ENCODE measurements at regions not wholly inside any gene's neighbourhood (a gene's known extent, or its start where the extent isn't known, plus 50 kb on each side); places are given as distances from the start of the nearest gene placed in this dataset.

DNA sequence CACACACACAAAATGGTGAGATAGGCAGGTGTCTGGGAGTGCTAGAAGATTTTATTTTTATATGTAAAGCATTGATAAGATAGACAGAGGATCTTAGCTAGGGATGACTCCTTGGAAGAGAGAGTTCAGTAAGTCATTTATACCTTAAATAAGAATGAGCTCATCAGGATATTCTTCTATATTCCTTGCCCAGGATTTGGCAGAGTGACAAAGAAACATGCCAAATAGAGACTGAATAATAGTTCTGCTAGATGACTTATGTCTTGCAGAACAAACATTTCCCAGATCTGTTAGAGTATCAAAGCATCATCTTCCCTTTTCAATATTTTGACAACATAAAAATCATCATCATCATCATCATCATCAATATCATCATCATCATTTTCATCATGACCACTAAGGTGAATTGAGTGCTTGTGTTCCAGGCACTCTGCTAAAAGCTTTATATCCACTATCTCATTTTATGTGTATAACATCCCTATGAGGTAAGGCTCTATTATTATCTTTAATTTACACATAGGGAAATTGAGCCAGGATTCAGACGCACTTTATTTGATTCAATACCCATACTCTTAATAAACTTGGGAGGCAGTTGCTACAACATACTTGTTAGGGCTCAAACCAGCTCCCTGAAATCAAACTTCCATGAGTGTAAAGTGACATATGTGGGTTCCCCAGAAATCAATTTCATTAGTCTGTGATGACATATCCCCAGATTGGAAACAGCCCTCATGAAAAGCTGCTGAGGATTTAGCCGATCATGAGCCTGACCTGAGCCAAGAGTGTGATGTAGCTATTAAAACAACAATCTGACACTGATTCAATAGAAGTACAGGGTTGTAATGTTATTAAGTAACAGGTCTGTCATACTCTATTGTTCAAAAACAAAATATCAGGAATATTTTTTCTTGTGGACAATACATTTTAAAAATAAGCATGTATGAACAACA, 176.3 kb upstream of the SEMA6A start:
- TF ChIP-seq, protein P1, sequence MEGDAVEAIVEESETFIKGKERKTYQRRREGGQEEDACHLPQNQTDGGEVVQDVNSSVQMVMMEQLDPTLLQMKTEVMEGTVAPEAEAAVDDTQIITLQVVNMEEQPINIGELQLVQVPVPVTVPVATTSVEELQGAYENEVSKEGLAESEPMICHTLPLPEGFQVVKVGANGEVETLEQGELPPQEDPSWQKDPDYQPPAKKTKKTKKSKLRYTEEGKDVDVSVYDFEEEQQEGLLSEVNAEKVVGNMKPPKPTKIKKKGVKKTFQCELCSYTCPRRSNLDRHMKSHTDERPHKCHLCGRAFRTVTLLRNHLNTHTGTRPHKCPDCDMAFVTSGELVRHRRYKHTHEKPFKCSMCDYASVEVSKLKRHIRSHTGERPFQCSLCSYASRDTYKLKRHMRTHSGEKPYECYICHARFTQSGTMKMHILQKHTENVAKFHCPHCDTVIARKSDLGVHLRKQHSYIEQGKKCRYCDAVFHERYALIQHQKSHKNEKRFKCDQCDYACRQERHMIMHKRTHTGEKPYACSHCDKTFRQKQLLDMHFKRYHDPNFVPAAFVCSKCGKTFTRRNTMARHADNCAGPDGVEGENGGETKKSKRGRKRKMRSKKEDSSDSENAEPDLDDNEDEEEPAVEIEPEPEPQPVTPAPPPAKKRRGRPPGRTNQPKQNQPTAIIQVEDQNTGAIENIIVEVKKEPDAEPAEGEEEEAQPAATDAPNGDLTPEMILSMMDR (IDR thresholded peaks at IDR 0.05) = no peak
- TF ChIP-seq POLR2AphosphoS5 (IDR thresholded peaks at IDR 0.05; ENCODE audit: insufficient read depth in 1 of 2, low read depth in 1 of 2) = no peak
- no peak for TF ChIP-seq POLR2A (IDR thresholded peaks at IDR 0.05)

Data from vagina (tissue), 2 donors.